IMR-90 (cell line): ENCODE measurements at regions not wholly inside any gene's neighbourhood (a gene's known extent, or its start where the extent isn't known, plus 50 kb on each side); places are given as distances from the start of the nearest gene placed in this dataset.

Source experiments
- ATAC-seq: fragments of 200-7000 bp; cut with Tn5 transposase; 2 replicates; pipeline ENCODE4 v1.9.1; 2020; ENCODE audit warnings: low read depth, mild to moderate bottlenecking, moderate library complexity
- BruUV-seq: library from RNA; stranded (reverse); fragments of 400-500 nt; replicated peaks from 2 replicates; lab custom pipeline; 2021; lab: Mats Ljungman, UMichigan
- CTCF ChIA-PET: fragments of 300-600 bp; formaldehyde crosslinking; extraction: SDS; loops from one replicate; lab custom pipeline; 2021; ENCODE audit warnings: antibody characterized with exemption; lab: Yijun Ruan, JAX
- POLR2A ChIA-PET: fragments of 300-600 bp; sonication (Branson Sonifier 250); formaldehyde crosslinking; loops from one replicate; lab custom pipeline; 2022; ENCODE audit warnings: antibody characterized with exemption; ENCODE audit not compliant: unreplicated experiment; lab: Charles Lee
- DNase-seq: peaks from one replicate; pipeline ENCODE4 v3.0.0; 2013
- H2AFZ ChIP-seq: replicated peaks from 2 replicates; pipeline ENCODE3; 2013; ENCODE audit warnings: low read length, mild to moderate bottlenecking; ENCODE audit not compliant: poor library complexity
- H2AK5ac ChIP-seq: 2 replicates; pipeline ENCODE4 v1.6.1; 2013; ENCODE audit warnings: low read depth, low read length, inconsistent platforms
- H2AK9ac ChIP-seq: replicated peaks from 2 replicates; pipeline ENCODE3; 2013; ENCODE audit warnings: mild to moderate bottlenecking, low read depth, low read length, moderate library complexity; ENCODE audit not compliant: poor library complexity
- H2BK120ac ChIP-seq: 2 replicates; pipeline ENCODE4 v1.6.1; 2013; ENCODE audit warnings: low read depth, low read length, inconsistent platforms
- H2BK15ac ChIP-seq: 3 replicates; pipeline ENCODE4 v1.6.1; 2013; ENCODE audit warnings: low read depth, low read length, inconsistent platforms
- H2BK20ac ChIP-seq: 2 replicates; pipeline ENCODE4 v1.6.1; 2013; ENCODE audit warnings: low read depth, mild to moderate bottlenecking, inconsistent platforms, low read length, moderate library complexity
- H2BK5ac ChIP-seq: 2 replicates; pipeline ENCODE4 v1.6.1; 2013; ENCODE audit warnings: mild to moderate bottlenecking, low read depth, low read length, inconsistent platforms; ENCODE audit not compliant: poor library complexity, severe bottlenecking
- H3K14ac ChIP-seq: replicated peaks from 2 replicates; pipeline ENCODE4 v1.6.1; 2013; ENCODE audit warnings: low read depth, low read length, inconsistent platforms
- H3K18ac ChIP-seq: 2 replicates; pipeline ENCODE4 v1.6.1; 2013; ENCODE audit warnings: low read depth, low read length, control low read depth
- H3K23ac ChIP-seq: 2 replicates; pipeline ENCODE4 v1.6.1; 2013; ENCODE audit warnings: low read depth, low read length, inconsistent platforms
- H3K27ac ChIP-seq: 2 replicates; pipeline ENCODE4 v1.5.1; 2013; ENCODE audit warnings: mild to moderate bottlenecking, control low read depth, low read length; ENCODE audit not compliant: insufficient read depth
- H3K27me3 ChIP-seq: 2 replicates; pipeline ENCODE4 v1.6.1; 2013; ENCODE audit warnings: low read length; ENCODE audit not compliant: control insufficient read depth, insufficient read depth
- H3K36me3 ChIP-seq: 2 replicates; pipeline ENCODE4 v1.6.1; 2013; ENCODE audit warnings: low read length, mixed read lengths; ENCODE audit not compliant: control insufficient read depth, insufficient read depth
- H3K4ac ChIP-seq: 2 replicates; pipeline ENCODE4 v1.6.1; 2013; ENCODE audit warnings: low read depth, low read length, inconsistent platforms
- H3K4me1 ChIP-seq: 2 replicates; pipeline ENCODE4 v1.6.1; 2013; ENCODE audit warnings: low read length, mixed read lengths; ENCODE audit not compliant: control insufficient read depth, insufficient read depth
- H3K4me2 ChIP-seq: 2 replicates; pipeline ENCODE4 v1.6.1; 2013; ENCODE audit warnings: low read depth, mild to moderate bottlenecking, control low read depth, low read length, moderate library complexity
- H3K4me3 ChIP-seq: 2 replicates; pipeline ENCODE4 v1.5.1; 2013; ENCODE audit warnings: low read depth, mild to moderate bottlenecking, control low read depth, low read length, moderate library complexity; ENCODE audit not compliant: insufficient read depth
- H3K56ac ChIP-seq: 2 replicates; pipeline ENCODE4 v1.6.1; 2013; ENCODE audit warnings: low read length, inconsistent platforms; ENCODE audit not compliant: insufficient read depth; ENCODE audit errors: extremely low read depth
- H3K79me1 ChIP-seq, 2 experiments: 2 replicates each; pipeline ENCODE4 v1.6.1; 2013; ENCODE audit warnings: low read length in 2 of 2, inconsistent platforms in 1 of 2, low read depth in 1 of 2
- H3K9ac ChIP-seq: 2 replicates; pipeline ENCODE4 v1.6.1; 2013; ENCODE audit warnings: low read depth, low read length, control low read depth
- H3K9me1 ChIP-seq: 2 replicates; pipeline ENCODE4 v1.6.1; 2013; ENCODE audit warnings: low read length, inconsistent platforms; ENCODE audit not compliant: insufficient read depth
- H3K9me3 ChIP-seq: 2 replicates; pipeline ENCODE4 v1.6.1; 2013; ENCODE audit warnings: low read length; ENCODE audit not compliant: control insufficient read depth, insufficient read depth
- H4K20me1 ChIP-seq: 2 replicates; pipeline ENCODE4 v1.6.1; 2013; ENCODE audit warnings: low read length, inconsistent platforms; ENCODE audit not compliant: insufficient read depth
- H4K5ac ChIP-seq: 2 replicates; pipeline ENCODE4 v1.6.1; 2013; ENCODE audit warnings: mild to moderate bottlenecking, low read depth, low read length, control low read depth
- H4K8ac ChIP-seq, 2 experiments: 2 replicates each; pipeline ENCODE4 v1.6.1; 2013; ENCODE audit warnings: low read depth in 2 of 2, low read length in 2 of 2, control low read depth in 1 of 2, inconsistent platforms in 1 of 2
- H4K91ac ChIP-seq: 2 replicates; pipeline ENCODE4 v1.6.1; 2013; ENCODE audit warnings: low read depth, low read length, inconsistent platforms; ENCODE audit not compliant: insufficient read depth
- BHLHE40 ChIP-seq: fragments of 150-350 bp; IDR thresholded peaks from 2 replicates; pipeline ENCODE4 v1.6.1; 2016; ENCODE audit warnings: mild to moderate bottlenecking, low read depth, low read length
- CEBPB ChIP-seq: IDR thresholded peaks from 2 replicates; pipeline ENCODE4 v1.6.1; 2012; ENCODE audit warnings: low read depth, low read length, improper control_type of control experiment
- CHD1 ChIP-seq: IDR thresholded peaks from 2 replicates; pipeline ENCODE4 v1.6.1; 2012; ENCODE audit warnings: low read depth, low read length, improper control_type of control experiment
- FOS ChIP-seq: fragments of 150-350 bp; IDR thresholded peaks from 2 replicates; pipeline ENCODE4 v1.6.1; 2016; ENCODE audit warnings: low read depth, low read length
- MAFK ChIP-seq: IDR thresholded peaks from 2 replicates; pipeline ENCODE4 v1.6.1; 2012; ENCODE audit warnings: low read depth, low read length, improper control_type of control experiment
- MAZ ChIP-seq: IDR thresholded peaks from 2 replicates; pipeline ENCODE4 v1.6.1; 2012; ENCODE audit warnings: low read depth, mild to moderate bottlenecking, low read length, improper control_type of control experiment, moderate library complexity, borderline replicate concordance
- MXI1 ChIP-seq: IDR thresholded peaks from 2 replicates; pipeline ENCODE4 v1.6.1; 2012; ENCODE audit warnings: low read depth, mild to moderate bottlenecking, low read length, moderate library complexity, borderline replicate concordance
- NFE2L2 ChIP-seq: fragments of 150-350 bp; IDR thresholded peaks from 2 replicates; pipeline ENCODE4 v1.6.1; 2016; ENCODE audit warnings: low read depth, mild to moderate bottlenecking, low read length
- POLR2A ChIP-seq: IDR thresholded peaks from 2 replicates; pipeline ENCODE4 v1.6.1; 2012; ENCODE audit warnings: mild to moderate bottlenecking, low read depth, low read length
- RAD21 ChIP-seq: IDR thresholded peaks from 2 replicates; pipeline ENCODE4 v1.6.1; 2012; ENCODE audit warnings: low read length, improper control_type of control experiment
- RCOR1 ChIP-seq: IDR thresholded peaks from 2 replicates; pipeline ENCODE4 v1.6.1; 2012; ENCODE audit warnings: mild to moderate bottlenecking, low read length, improper control_type of control experiment; ENCODE audit not compliant: insufficient replicate concordance
- RFX5 ChIP-seq: IDR thresholded peaks from 2 replicates; pipeline ENCODE4 v1.8.0; 2012; ENCODE audit warnings: low read depth, mild to moderate bottlenecking, low read length, moderate library complexity
- dilution Hi-C: fragments of 300-500 bp; cut with HindIII; formaldehyde crosslinking; loops from one replicate; pipeline ENCODE4 v1.14.3; 2018; ENCODE audit warnings: low sequenced_read_pairs; ENCODE audit not compliant: unreplicated experiment
- in situ Hi-C: fragments of 300-500 bp; cut with MboI; formaldehyde crosslinking; loops from 3 replicates; pipeline ENCODE4 v1.14.3; 2019; ENCODE audit warnings: low sequenced_read_pairs, inconsistent platforms, mixed read lengths
- intact Hi-C: fragments of 100-400 bp; cut with micrococcal nuclease; formaldehyde crosslinking; loops from 2 replicates; pipeline ENCODE4 v1.10.0; 2022
- TF ChIP-seq, protein P1 (sequence below): fragments of 150-350 bp; IDR thresholded peaks from 2 replicates; pipeline ENCODE4 v1.6.1; 2016; ENCODE audit warnings: low read depth, mild to moderate bottlenecking, low read length, moderate library complexity, borderline replicate concordance

DNA sequence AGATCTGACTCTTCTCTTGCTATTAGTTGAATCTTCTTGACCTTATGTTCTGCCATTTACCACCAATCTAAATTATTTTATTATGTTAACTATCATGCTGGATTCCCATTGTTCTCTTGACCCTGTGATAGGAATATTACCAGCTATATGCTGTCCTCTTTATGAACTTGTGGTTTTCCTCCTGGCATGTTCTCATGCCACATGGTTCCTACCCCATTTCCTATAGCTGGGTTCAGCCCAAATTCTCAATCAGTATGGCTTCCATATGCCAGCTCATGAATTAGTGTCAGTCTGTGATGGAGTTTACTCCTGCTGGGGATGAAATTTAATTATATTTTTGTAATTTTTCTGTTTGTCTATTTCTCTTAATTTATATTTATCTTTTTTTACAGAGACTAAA lies 430.5 kb downstream of the SMARCA1 start:
- H4K20me1 ChIP-seq: no peaks in the 10 kb centered on the region

More for the DNA sequence above, 430.5 kb downstream of the SMARCA1 start:
- TF ChIP-seq BHLHE40 (no peak), NFE2L2 (no peak), RCOR1 (no peak), RAD21 (no peak), RFX5 (no peak), POLR2A (no peak), FOS (no peak), CEBPB (no peak), CHD1 (no peak), MAZ (no peak), MXI1 (no peak), MAFK (no peak)
- TF ChIP-seq, protein P1, sequence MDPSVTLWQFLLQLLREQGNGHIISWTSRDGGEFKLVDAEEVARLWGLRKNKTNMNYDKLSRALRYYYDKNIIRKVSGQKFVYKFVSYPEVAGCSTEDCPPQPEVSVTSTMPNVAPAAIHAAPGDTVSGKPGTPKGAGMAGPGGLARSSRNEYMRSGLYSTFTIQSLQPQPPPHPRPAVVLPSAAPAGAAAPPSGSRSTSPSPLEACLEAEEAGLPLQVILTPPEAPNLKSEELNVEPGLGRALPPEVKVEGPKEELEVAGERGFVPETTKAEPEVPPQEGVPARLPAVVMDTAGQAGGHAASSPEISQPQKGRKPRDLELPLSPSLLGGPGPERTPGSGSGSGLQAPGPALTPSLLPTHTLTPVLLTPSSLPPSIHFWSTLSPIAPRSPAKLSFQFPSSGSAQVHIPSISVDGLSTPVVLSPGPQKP: no peak
- H3K4me1 ChIP-seq: no peaks in the 10 kb centered on the region
- no peaks in the 10 kb centered on the region for H3K9me1 ChIP-seq
- in situ Hi-C loops (no loop called here), dilution Hi-C loops (no loop called here), intact Hi-C loops (no loop called here)
- H3K27me3 ChIP-seq: no peaks in the 10 kb centered on the region
- no peak overlapping the region for H2BK15ac ChIP-seq
- H3K4me3 ChIP-seq: no peak overlapping the region
- H3K14ac ChIP-seq: no peak overlapping the region
- no peak overlapping the region for H4K8ac ChIP-seq
- H3K23ac ChIP-seq: no peak overlapping the region
- H3K4ac ChIP-seq: no peak overlapping the region
- CTCF ChIA-PET: no interaction called here
- no peaks in the 10 kb centered on the region for H3K9me3 ChIP-seq
- no TSS peak for BruUV-seq
- H2AK5ac ChIP-seq: no peak overlapping the region
- no peak overlapping the region for H3K56ac ChIP-seq
- H2BK5ac ChIP-seq: no peak overlapping the region
- no peak overlapping the region for H3K4me2 ChIP-seq
- H2BK20ac ChIP-seq: no peak overlapping the region
- ATAC-seq (no peak), DNase-seq (no peak)
- H3K18ac ChIP-seq: no peak overlapping the region
- POLR2A ChIA-PET: no interaction called here
- no peaks in the 10 kb centered on the region for H3K79me1 ChIP-seq
- no peak overlapping the region for H3K9ac ChIP-seq
- H2AK9ac ChIP-seq: no peak overlapping the region
- H3K36me3 ChIP-seq: no peaks in the 10 kb centered on the region
- H3K27ac ChIP-seq: no peak overlapping the region
- H2AFZ ChIP-seq: no peak overlapping the region
- H4K5ac ChIP-seq: no peak overlapping the region
- H2BK120ac ChIP-seq: no peak overlapping the region
- H4K91ac ChIP-seq: no peak overlapping the region
